ENCODE measurements at regions not wholly inside any gene's neighbourhood (a gene's known extent, or its start where the extent isn't known, plus 50 kb on each side); places are given as distances from the start of the nearest gene placed in this dataset.
"Not testable (repeated sequence)": the region's sequence is repeated elsewhere in the genome, so short reads cannot be mapped to it uniquely, and the experiment has no call there.

DNA sequence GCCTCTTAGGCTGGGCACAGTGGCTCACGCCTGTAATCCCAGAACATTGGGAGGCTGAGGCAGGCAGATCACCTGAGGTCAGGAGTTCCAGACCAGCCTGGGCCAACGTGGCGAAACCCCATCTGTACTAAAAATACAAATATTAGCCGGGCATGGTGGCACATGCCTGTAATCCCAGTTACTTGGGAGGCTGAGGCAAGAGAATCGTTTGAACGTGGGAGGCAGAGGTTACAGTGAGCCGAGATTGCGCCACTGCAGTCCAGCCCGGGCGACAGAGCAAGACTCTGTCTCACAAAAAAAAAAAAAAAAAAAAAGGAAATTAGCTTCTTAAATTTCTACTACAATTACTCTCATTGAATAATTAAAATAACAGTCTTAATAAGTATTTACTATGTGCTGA lies 52.4 kb upstream of the JARID2 start:
- not testable (repeated sequence) for TF ChIP-seq CTCF (conservative IDR thresholded peaks at IDR 0.05); EZH2 (IDR thresholded peaks at IDR 0.05; ENCODE audit: low read depth)
